Osteocyte (in vitro differentiated cells): ENCODE measurements at regions not wholly inside any gene's neighbourhood (a gene's known extent, or its start where the extent isn't known, plus 50 kb on each side); places are given as distances from the start of the nearest gene placed in this dataset.

Experiments
- DNase-seq: peaks from one replicate; pipeline ENCODE4 v3.0.0; 2021; ENCODE audit warnings: mixed read lengths; ENCODE audit not compliant: unreplicated experiment; ENCODE audit errors: extremely low spot score
- H3K27ac Mint-ChIP-seq: one replicate; pipeline ENCODE4 v1.8.0; 2021; ENCODE audit warnings: mild to moderate bottlenecking, mixed read lengths; ENCODE audit not compliant: unreplicated experiment
- H3K27me3 Mint-ChIP-seq: one replicate; pipeline ENCODE4 v1.8.0; 2021; ENCODE audit warnings: mixed read lengths; ENCODE audit not compliant: unreplicated experiment
- H3K36me3 Mint-ChIP-seq: one replicate; pipeline ENCODE4 v1.8.0; 2021; ENCODE audit warnings: mixed read lengths; ENCODE audit not compliant: unreplicated experiment
- H3K4me1 Mint-ChIP-seq: one replicate; pipeline ENCODE4 v1.8.0; 2021; ENCODE audit warnings: mixed read lengths; ENCODE audit not compliant: unreplicated experiment
- H3K4me3 Mint-ChIP-seq: one replicate; pipeline ENCODE4 v1.8.0; 2021; ENCODE audit warnings: mild to moderate bottlenecking, moderate library complexity, mixed read lengths; ENCODE audit not compliant: unreplicated experiment
- H3K9me3 Mint-ChIP-seq: one replicate; pipeline ENCODE4 v1.8.0; 2021; ENCODE audit warnings: mixed read lengths; ENCODE audit not compliant: unreplicated experiment
- CTCF ChIP-seq: fragments of 200-600 bp; sonication (generic); IDR thresholded peaks from 2 replicates; pipeline ENCODE4 v1.5.0; 2021; ENCODE audit warnings: antibody characterized with exemption, mild to moderate bottlenecking, moderate library complexity

GRCh38 chr3:86748015-86748414 lies 242.9 kb downstream of the VGLL3 start:
- no peak for TF ChIP-seq CTCF
- Mint-ChIP-seq H3K4me3 (no peak overlapping the region), H3K27ac (no peak overlapping the region), H3K9me3 (no peaks in the 10 kb centered on the region), H3K36me3 (no peaks in the 10 kb centered on the region), H3K4me1 (no peaks in the 10 kb centered on the region), H3K27me3 (peaks cover 76% of the 10 kb centered on the region)
- DNase-seq = no peak

DNA sequence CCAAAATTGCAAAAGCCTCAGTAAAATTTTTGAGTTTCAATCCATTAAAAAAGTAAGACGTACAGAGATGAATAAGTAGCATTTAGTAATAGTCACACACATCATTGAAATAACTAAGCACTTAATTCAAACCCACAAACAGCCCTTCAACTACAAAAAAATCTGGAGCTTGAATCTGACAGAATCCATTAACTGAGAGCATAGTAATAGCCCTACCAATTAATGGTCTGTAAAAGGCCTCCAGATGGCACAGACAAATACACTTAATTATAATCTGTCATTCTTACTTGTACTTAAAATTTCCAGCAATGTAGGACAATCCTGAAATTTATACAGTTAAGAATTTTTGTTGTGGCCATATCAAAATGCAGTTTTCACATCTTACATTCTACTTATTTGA lies 246.9 kb downstream of the VGLL3 start:
- no peak overlapping the region for H3K4me3 Mint-ChIP-seq
- no peak overlapping the region for H3K27ac Mint-ChIP-seq

DNA sequence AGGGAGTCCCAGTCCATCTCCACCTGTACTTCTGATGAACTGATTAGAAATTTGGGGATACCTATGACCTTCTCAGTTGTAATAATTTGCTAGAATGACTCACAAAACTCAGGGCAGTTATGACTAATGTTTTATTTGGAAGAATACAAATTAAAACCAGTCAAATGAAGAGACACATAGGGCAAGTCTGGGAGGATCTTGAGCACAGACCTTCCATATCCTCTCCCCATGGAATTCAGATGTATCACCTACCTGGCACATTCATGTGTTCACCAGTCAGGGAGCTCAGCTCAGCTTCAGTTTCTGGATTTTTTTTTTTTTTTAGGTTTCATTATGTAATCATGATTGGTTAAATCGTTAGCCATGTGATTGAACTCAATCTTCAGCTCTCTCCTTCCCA lies 247.7 kb downstream of the VGLL3 start:
- Mint-ChIP-seq H3K9me3 (no peaks in the 10 kb centered on the region), H3K36me3 (no peaks in the 10 kb centered on the region), H3K4me1 (peaks cover 1% of the 10 kb centered on the region), H3K27ac (no peak overlapping the region), H3K27me3 (peaks cover 56% of the 10 kb centered on the region), H3K4me3 (no peak overlapping the region)
- TF ChIP-seq CTCF = no peak
- no peak for DNase-seq

More for the DNA sequence above, 246.9 kb downstream of the VGLL3 start:
- no peak for TF ChIP-seq CTCF
- H3K9me3 Mint-ChIP-seq = no peaks in the 10 kb centered on the region
- peaks cover 62% of the 10 kb centered on the region for H3K27me3 Mint-ChIP-seq
- no peaks in the 10 kb centered on the region for H3K36me3 Mint-ChIP-seq
- DNase-seq = no peak
- H3K4me1 Mint-ChIP-seq = peaks cover 1% of the 10 kb centered on the region

DNA sequence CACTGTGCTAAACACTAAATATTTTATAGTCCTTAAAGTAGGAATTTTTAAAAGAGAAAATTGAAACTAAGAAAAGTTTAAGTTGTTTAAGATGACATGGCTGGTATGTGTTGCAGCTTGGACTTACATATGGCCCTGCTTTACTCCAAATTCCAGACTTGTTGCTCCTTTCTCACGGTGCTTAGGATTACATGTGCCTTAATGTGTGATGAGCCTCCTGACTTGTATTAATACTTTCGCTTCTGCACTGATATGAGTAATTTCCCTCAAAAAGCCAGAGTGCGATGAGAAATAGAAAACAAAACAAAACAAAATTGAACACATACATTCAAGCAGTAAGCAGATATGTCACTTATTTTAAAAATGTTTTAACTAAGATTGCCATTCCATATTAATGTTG lies 250.2 kb downstream of the VGLL3 start:
- DNase-seq = no peak
- Mint-ChIP-seq H3K27ac (no peak overlapping the region), H3K36me3 (no peaks in the 10 kb centered on the region), H3K4me1 (peaks cover 1% of the 10 kb centered on the region), H3K9me3 (no peaks in the 10 kb centered on the region), H3K4me3 (no peak overlapping the region), H3K27me3 (peaks cover 50% of the 10 kb centered on the region)
- no peak for TF ChIP-seq CTCF

DNA sequence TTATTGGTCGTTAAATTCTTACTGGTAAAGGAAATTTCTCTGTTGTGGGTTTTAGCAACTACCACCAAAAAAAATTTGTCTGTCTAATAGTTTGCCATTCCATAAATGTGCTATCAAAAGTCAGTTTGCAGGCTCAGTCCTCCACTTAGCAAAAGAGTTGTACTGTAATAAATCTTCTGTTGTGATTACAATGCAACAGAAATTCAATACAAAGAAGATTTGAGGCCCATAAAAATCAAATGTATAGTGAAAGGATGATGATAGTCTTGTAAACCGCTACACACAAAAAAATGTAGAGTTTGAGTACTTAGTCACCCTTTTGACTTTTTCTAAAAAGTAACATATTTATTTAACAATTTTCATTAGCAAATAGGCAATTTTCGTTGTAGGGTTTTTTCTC lies 251.7 kb downstream of the VGLL3 start:
- TF ChIP-seq CTCF = no peak
- H3K27me3 Mint-ChIP-seq = peaks cover 49% of the 10 kb centered on the region
- no peaks in the 10 kb centered on the region for H3K9me3 Mint-ChIP-seq
- H3K4me1 Mint-ChIP-seq = peaks cover 1% of the 10 kb centered on the region
- no peak overlapping the region for H3K4me3 Mint-ChIP-seq
- no peaks in the 10 kb centered on the region for H3K36me3 Mint-ChIP-seq
- H3K27ac Mint-ChIP-seq = no peak overlapping the region
- no peak for DNase-seq
